ENCODE measurements at regions not wholly inside any gene's neighbourhood (a gene's known extent, or its start where the extent isn't known, plus 50 kb on each side); places are given as distances from the start of the nearest gene placed in this dataset.
"Not testable (repeated sequence)": the region's sequence is repeated elsewhere in the genome, so short reads cannot be mapped to it uniquely, and the experiment has no call there.

- DNase-seq, result no peak
Measured at GRCh38 chr7:77484785-77485184, 52.3 kb upstream of the PTPN12 start.

GRCh38 chr7:77482015-77482414 lies 55.1 kb upstream of the PTPN12 start:
- no peak for DNase-seq

GRCh38 chr7:77481615-77482014 lies 55.5 kb upstream of the PTPN12 start:
- DNase-seq, result no peak

- not testable (repeated sequence) for DNase-seq
Measured at GRCh38 chr7:77480102-77480627, 56.9 kb upstream of the PTPN12 start.

- DNase-seq, result peak in 1 of 2 experiments; percentile 29
Measured at GRCh38 chr7:77479536-77480088, 57.5 kb upstream of the PTPN12 start.

GRCh38 chr7:77476871-77477270 lies 60.2 kb upstream of the PTPN12 start:
- DNase-seq, result no peak

GRCh38 chr7:77475181-77475580 lies 59.0 kb upstream of the GSAP start:
- no peak for DNase-seq

- no peak for DNase-seq
Measured at GRCh38 chr7:77474756-77475155, 58.6 kb upstream of the GSAP start.

GRCh38 chr7:77473229-77474005 lies 57.3 kb upstream of the GSAP start:
- DNase-seq, result no peak

GRCh38 chr7:77469927-77470326 lies 53.8 kb upstream of the GSAP start:
- DNase-seq, result no peak

GRCh38 chr7:77467408-77467807 lies 51.3 kb upstream of the GSAP start:
- no peak for DNase-seq

GRCh38 chr7:77466450-77466849 lies 50.3 kb upstream of the GSAP start:
- DNase-seq, result no peak
